Stimulated activated CD8-positive, alpha-beta memory T cell treated with anti-CD3 and anti-CD28 coated beads, Interleukin-2, amount 100 ng/mL, for 1 hour (primary cell): ENCODE measurements at regions not wholly inside any gene's neighbourhood (a gene's known extent, or its start where the extent isn't known, plus 50 kb on each side); places are given as distances from the start of the nearest gene placed in this dataset.
"Not testable (repeated sequence)": the region's sequence is repeated elsewhere in the genome, so short reads cannot be mapped to it uniquely, and the experiment has no call there.

Experiments
- DNase-seq, 2 donors: peaks; one replicate each; pipeline ENCODE4 v3.0.0-alpha.2; 2020; ENCODE audit warnings: low read depth in 2 of 2

- no peak for DNase-seq
These were observed 57.6 kb downstream of the CCDC59 start for GRCh38 chr12:82300611-82301010.

- DNase-seq, result no peak
These were observed 58.7 kb downstream of the CCDC59 start for GRCh38 chr12:82299319-82300025.

GRCh38 chr12:82290415-82290814 lies 67.8 kb downstream of the CCDC59 start:
- no peak for DNase-seq

GRCh38 chr12:82281335-82281734 lies 76.9 kb downstream of the CCDC59 start:
- DNase-seq, result not testable (repeated sequence)

- DNase-seq, result no peak
These were observed 78.6 kb downstream of the CCDC59 start for GRCh38 chr12:82279536-82280058.

- DNase-seq, result no peak
These were observed 80.6 kb downstream of the CCDC59 start for GRCh38 chr12:82277582-82277981.

- no peak for DNase-seq
These were observed 115.5 kb downstream of the CCDC59 start for GRCh38 chr12:82242729-82243128.

- DNase-seq, result no peak
These were observed 132.3 kb downstream of the CCDC59 start for GRCh38 chr12:82225871-82226270.

- DNase-seq, result no peak
These were observed 134.8 kb downstream of the CCDC59 start for GRCh38 chr12:82223426-82223825.

GRCh38 chr12:82216475-82216874 lies 141.7 kb downstream of the CCDC59 start:
- DNase-seq, result no peak

- DNase-seq, result no peak
These were observed 144.4 kb downstream of the CCDC59 start for GRCh38 chr12:82213761-82214160.

- no peak for DNase-seq
These were observed 147.3 kb downstream of the CCDC59 start for GRCh38 chr12:82210882-82211281.

GRCh38 chr12:82209533-82209932 lies 148.7 kb downstream of the CCDC59 start:
- no peak for DNase-seq

GRCh38 chr12:82207556-82207955 lies 150.6 kb downstream of the CCDC59 start:
- no peak for DNase-seq

GRCh38 chr12:82203086-82203485 lies 155.1 kb downstream of the CCDC59 start:
- DNase-seq, result no peak

GRCh38 chr12:82187595-82187994 lies 170.6 kb downstream of the CCDC59 start:
- DNase-seq, result no peak

- no peak for DNase-seq
These were observed 171.2 kb downstream of the CCDC59 start for GRCh38 chr12:82187011-82187410.

GRCh38 chr12:82186282-82186681 lies 171.9 kb downstream of the CCDC59 start:
- DNase-seq, result no peak

GRCh38 chr12:82184844-82185243 lies 173.3 kb downstream of the CCDC59 start:
- no peak for DNase-seq

GRCh38 chr12:82182601-82183190 lies 175.5 kb downstream of the CCDC59 start:
- DNase-seq, result no peak

- DNase-seq, result no peak
These were observed 181.3 kb downstream of the CCDC59 start for GRCh38 chr12:82176761-82177490.

- DNase-seq, result no peak
These were observed 182.2 kb downstream of the CCDC59 start for GRCh38 chr12:82176026-82176425.

GRCh38 chr12:82174936-82175335 lies 183.3 kb downstream of the CCDC59 start:
- no peak for DNase-seq
